Nephron progenitor cell (in vitro differentiated cells): ENCODE measurements at regions not wholly inside any gene's neighbourhood (a gene's known extent, or its start where the extent isn't known, plus 50 kb on each side); places are given as distances from the start of the nearest gene placed in this dataset.

Source experiments
- DNase-seq: peaks from one replicate; pipeline ENCODE4 v3.0.0; 2021
- H3K27ac Mint-ChIP-seq: 2 replicates; pipeline ENCODE4 v1.8.0; 2021; ENCODE audit warnings: mild to moderate bottlenecking, moderate library complexity, mixed read lengths
- H3K27me3 Mint-ChIP-seq: 2 replicates; pipeline ENCODE4 v1.8.0; 2021; ENCODE audit warnings: mild to moderate bottlenecking, low read depth, mixed read lengths; ENCODE audit not compliant: poor library complexity
- H3K36me3 Mint-ChIP-seq: 2 replicates; pipeline ENCODE4 v1.8.0; 2021; ENCODE audit warnings: low read depth, mixed read lengths
- H3K4me1 Mint-ChIP-seq: 2 replicates; pipeline ENCODE4 v1.8.0; 2021; ENCODE audit warnings: mixed read lengths
- H3K4me3 Mint-ChIP-seq: 2 replicates; pipeline ENCODE4 v1.8.0; 2021; ENCODE audit warnings: mild to moderate bottlenecking, moderate library complexity, mixed read lengths
- H3K9me3 Mint-ChIP-seq: 2 replicates; pipeline ENCODE4 v1.8.0; 2021; ENCODE audit warnings: mild to moderate bottlenecking, moderate library complexity, mixed read lengths
- TF ChIP-seq, protein P1 (sequence below): fragments of 200-600 bp; sonication (generic); IDR thresholded peaks from 2 replicates; pipeline ENCODE4 v1.5.0; 2021; ENCODE audit warnings: antibody characterized with exemption

DNA sequence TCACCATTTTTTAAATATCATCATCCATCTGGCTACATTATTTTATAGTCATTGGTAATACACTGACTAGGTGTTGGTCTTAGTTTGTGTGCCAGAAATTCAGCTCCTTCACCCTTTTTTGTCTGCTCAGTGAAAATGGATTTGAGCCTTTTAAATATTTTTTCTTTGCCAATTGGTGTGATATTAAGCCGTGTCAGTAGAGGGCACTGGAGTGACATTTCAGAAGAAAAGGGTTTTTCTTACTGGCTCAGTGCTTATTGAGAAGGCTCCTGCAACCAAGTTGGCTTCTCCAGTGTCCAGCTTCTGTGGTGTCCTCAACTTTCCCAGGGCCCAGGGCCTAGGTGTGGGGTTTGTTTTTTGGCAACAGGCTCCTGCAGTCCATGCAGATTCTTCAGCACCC lies 546.6 kb downstream of the DACH1 start:
- no peak for DNase-seq
- peaks cover 15% of the 10 kb centered on the region for H3K9me3 Mint-ChIP-seq
- no peak overlapping the region for H3K4me3 Mint-ChIP-seq

DNA sequence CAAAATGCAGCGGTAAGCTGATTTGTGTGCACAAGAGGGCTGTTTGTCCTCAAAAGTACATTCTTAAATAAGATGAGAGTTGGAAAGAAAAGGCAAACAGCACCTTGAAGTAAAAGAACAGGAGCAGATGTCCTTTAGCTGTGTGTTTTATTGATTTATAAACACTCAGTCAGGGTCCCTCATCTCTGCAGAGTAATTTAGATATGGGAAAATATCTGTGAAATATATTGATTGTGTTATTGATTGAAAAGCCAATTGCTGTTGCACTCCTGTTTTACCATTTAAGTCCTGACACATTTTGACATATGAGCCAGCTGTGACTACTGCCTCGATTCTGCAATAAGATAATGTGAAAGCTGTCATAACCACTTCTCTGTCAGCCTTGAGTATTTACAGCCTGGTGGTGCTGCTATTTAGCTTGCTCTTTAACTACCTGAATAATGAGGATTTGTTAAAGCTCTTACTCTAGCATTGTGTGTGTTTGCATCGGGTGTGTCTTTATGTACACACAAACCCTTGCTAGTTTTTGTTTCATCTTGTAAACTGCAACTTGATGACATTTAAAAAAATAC lies 550.1 kb downstream of the DACH1 start:
- no peak overlapping the region for H3K27ac Mint-ChIP-seq
- no peak for DNase-seq
- peaks cover 15% of the 10 kb centered on the region for H3K9me3 Mint-ChIP-seq
- H3K27me3 Mint-ChIP-seq, result no peaks in the 10 kb centered on the region
- no peaks in the 10 kb centered on the region for H3K36me3 Mint-ChIP-seq
- H3K4me1 Mint-ChIP-seq, result peaks cover 15% of the 10 kb centered on the region
- no peak overlapping the region for H3K4me3 Mint-ChIP-seq
- TF ChIP-seq, protein P1, sequence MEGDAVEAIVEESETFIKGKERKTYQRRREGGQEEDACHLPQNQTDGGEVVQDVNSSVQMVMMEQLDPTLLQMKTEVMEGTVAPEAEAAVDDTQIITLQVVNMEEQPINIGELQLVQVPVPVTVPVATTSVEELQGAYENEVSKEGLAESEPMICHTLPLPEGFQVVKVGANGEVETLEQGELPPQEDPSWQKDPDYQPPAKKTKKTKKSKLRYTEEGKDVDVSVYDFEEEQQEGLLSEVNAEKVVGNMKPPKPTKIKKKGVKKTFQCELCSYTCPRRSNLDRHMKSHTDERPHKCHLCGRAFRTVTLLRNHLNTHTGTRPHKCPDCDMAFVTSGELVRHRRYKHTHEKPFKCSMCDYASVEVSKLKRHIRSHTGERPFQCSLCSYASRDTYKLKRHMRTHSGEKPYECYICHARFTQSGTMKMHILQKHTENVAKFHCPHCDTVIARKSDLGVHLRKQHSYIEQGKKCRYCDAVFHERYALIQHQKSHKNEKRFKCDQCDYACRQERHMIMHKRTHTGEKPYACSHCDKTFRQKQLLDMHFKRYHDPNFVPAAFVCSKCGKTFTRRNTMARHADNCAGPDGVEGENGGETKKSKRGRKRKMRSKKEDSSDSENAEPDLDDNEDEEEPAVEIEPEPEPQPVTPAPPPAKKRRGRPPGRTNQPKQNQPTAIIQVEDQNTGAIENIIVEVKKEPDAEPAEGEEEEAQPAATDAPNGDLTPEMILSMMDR, result no peak

More for the DNA sequence above, 546.6 kb downstream of the DACH1 start:
- H3K36me3 Mint-ChIP-seq, result no peaks in the 10 kb centered on the region
- TF ChIP-seq, protein P1, result no peak
- H3K4me1 Mint-ChIP-seq, result peaks cover 14% of the 10 kb centered on the region
- H3K27ac Mint-ChIP-seq, result no peak overlapping the region
- H3K27me3 Mint-ChIP-seq, result no peaks in the 10 kb centered on the region

DNA sequence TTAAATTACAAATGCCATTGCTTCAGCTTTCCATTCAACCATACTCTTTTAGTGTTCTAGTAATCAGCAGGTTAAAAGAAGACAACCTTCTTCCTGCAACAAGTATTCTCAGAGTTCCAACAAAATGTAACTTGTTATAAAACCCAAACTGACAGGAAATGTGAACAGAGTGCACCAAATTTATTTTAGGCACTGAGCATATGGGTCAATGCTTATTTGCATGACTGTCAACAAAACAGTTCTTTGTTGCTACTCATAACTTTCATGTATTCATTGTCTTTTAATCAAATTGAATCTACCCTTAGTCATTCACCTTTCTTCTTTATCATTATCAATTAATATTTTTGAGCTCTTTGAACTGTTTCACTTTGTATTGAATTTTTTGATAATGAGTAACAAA lies 554.1 kb downstream of the DACH1 start:
- Mint-ChIP-seq H3K4me3 (no peak overlapping the region), H3K4me1 (peaks cover 15% of the 10 kb centered on the region), H3K27ac (no peak overlapping the region), H3K27me3 (no peaks in the 10 kb centered on the region), H3K9me3 (no peaks in the 10 kb centered on the region), H3K36me3 (no peaks in the 10 kb centered on the region)
- DNase-seq, result no peak
- TF ChIP-seq, protein P1, result no peak

DNA sequence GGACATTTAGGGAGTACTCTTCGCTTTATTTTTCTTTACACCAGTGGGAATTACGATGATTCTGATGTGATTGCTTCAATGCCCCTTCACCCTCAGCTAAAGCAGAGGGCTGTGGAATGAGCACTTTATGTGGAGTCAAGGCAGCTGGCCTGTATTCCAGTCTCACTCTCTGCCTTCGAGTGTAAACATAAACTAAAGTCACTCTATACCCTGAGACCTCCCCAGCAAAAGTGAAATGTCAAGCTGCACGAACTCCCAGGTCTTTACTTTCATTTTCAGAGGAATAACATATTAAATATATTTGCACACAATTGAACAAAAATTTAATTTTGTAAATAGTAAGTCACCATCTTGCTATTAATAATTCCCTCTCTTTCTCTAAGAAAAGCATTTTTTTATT lies 557.1 kb downstream of the DACH1 start:
- Mint-ChIP-seq H3K4me3 (no peak overlapping the region), H3K27ac (no peak overlapping the region), H3K27me3 (no peaks in the 10 kb centered on the region), H3K36me3 (no peaks in the 10 kb centered on the region), H3K4me1 (peaks cover 11% of the 10 kb centered on the region), H3K9me3 (no peaks in the 10 kb centered on the region)
- no peak for DNase-seq
- TF ChIP-seq, protein P1, result no peak

DNA sequence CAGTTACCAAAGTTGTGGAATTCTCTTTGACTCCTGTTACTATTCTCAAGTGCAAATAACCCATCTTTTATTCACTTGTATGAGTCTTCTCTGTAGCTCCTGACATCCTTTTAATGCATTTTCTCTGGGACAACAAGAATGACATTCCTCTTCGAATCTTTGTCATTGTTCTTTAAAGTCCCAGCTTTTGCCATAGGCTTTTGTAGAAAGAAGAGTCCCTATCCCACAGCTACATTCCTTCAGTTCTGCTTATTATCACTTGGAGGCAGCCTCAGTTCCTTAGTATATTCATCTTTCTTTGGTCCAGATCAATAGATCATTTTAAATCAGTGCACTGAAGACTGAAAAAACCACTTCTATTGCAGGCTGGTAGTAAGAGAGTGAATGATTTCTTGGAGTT lies 560.2 kb downstream of the DACH1 start:
- no peak for DNase-seq
- TF ChIP-seq, protein P1, result no peak
- Mint-ChIP-seq H3K36me3 (no peaks in the 10 kb centered on the region), H3K27me3 (no peaks in the 10 kb centered on the region), H3K4me1 (peaks cover 11% of the 10 kb centered on the region), H3K4me3 (no peak overlapping the region), H3K27ac (no peak overlapping the region), H3K9me3 (no peaks in the 10 kb centered on the region)

DNA sequence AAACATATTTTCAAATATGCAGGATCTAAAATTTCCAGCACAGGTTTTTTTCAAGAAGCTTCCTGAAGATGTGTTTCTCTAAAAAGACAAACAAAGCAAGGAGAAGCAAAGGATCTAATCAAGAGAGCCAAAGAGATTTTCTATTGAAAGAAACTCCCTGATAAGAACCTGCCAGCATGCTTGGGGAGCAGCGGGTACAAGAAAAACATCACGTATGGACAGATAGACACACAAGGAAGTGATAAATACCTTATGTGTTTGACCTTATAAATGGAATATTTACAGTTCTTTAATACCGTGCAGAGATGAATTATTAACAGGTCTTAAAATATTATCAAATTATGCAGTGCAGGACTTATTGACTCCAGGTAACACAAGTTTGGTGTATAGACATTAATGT lies 562.1 kb downstream of the DACH1 start:
- H3K36me3 Mint-ChIP-seq, result no peaks in the 10 kb centered on the region
- DNase-seq, result no peak
- TF ChIP-seq, protein P1, result no peak
- H3K27ac Mint-ChIP-seq, result no peak overlapping the region
- no peaks in the 10 kb centered on the region for H3K9me3 Mint-ChIP-seq
- peaks cover 11% of the 10 kb centered on the region for H3K4me1 Mint-ChIP-seq
- no peaks in the 10 kb centered on the region for H3K27me3 Mint-ChIP-seq
- no peak overlapping the region for H3K4me3 Mint-ChIP-seq
